K562 (cell line): ENCODE measurements at regions not wholly inside any gene's neighbourhood (a gene's known extent, or its start where the extent isn't known, plus 50 kb on each side); places are given as distances from the start of the nearest gene placed in this dataset.

Experiments
- ARID2 ChIP-seq: fragments of 450-650 bp; IDR thresholded peaks from 2 replicates; pipeline ENCODE4 v1.6.1; 2017; ENCODE audit warnings: antibody characterized with exemption, mild to moderate bottlenecking
- CAMTA2 ChIP-seq: fragments of 250-450 bp; sonication (Bioruptor Pico); conservative IDR thresholded peaks from 2 replicates; pipeline ENCODE4 v1.5.1; 2022
- CBX8 ChIP-seq: fragments of 200-600 bp; sonication (generic); IDR thresholded peaks from 2 replicates; pipeline ENCODE4 v1.6.1; 2012; ENCODE audit warnings: borderline replicate concordance, mixed run types, low read depth, mild to moderate bottlenecking, moderate library complexity, mixed read lengths, low read length, control low read depth, inconsistent platforms; ENCODE audit not compliant: poor library complexity, severe bottlenecking; ENCODE audit errors: extremely low read depth
- CTBP1 ChIP-seq: fragments of 450-650 bp; IDR thresholded peaks from 2 replicates; pipeline ENCODE4 v1.6.1; 2016; ENCODE audit warnings: borderline replicate concordance
- FOXK2 ChIP-seq, 2 experiments: fragments of 450-650 bp; IDR thresholded peaks in 1 of 2; conservative IDR thresholded peaks in 1 of 2; 2 replicates each; pipeline ENCODE4 v1.6.1; 2016; ENCODE audit warnings: low read depth in 2 of 2, mild to moderate bottlenecking in 1 of 2
- HIVEP1 ChIP-seq: fragments of 250-450 bp; sonication (Bioruptor Pico); IDR thresholded peaks from 2 replicates; pipeline ENCODE4 v1.4.0; 2020; ENCODE audit warnings: mild to moderate bottlenecking
- HLTF ChIP-seq: fragments of 450-650 bp; IDR thresholded peaks from 2 replicates; pipeline ENCODE4 v1.6.1; 2016
- MAFK ChIP-seq: IDR thresholded peaks from 2 replicates; pipeline ENCODE4 v1.6.1; 2011; ENCODE audit warnings: low read length, improper control_type of control experiment
- NFATC3 ChIP-seq: fragments of 450-650 bp; IDR thresholded peaks from 2 replicates; pipeline ENCODE4 v1.6.1; 2017; ENCODE audit warnings: mild to moderate bottlenecking
- PHB2 ChIP-seq: fragments of 450-650 bp; IDR thresholded peaks from 2 replicates; pipeline ENCODE4 v1.6.1; 2017; ENCODE audit warnings: low read depth
- PTRF ChIP-seq: fragments of 450-650 bp; IDR thresholded peaks from 2 replicates; pipeline ENCODE4 v1.6.1; 2016; ENCODE audit warnings: mild to moderate bottlenecking, missing genetic modification characterization, missing compliant biosample characterization
- RFX7 ChIP-seq: fragments of 250-450 bp; sonication (Bioruptor Pico); IDR thresholded peaks from 2 replicates; pipeline ENCODE4 v1.5.1; 2021; ENCODE audit warnings: mild to moderate bottlenecking
- ZNF143 ChIP-seq: sonication (generic); formaldehyde crosslinking; IDR thresholded peaks from 2 replicates; pipeline ENCODE4 v1.9.0; 2022; ENCODE audit warnings: mild to moderate bottlenecking, missing genetic modification reagents
- ZNF263 ChIP-seq: sonication (generic); formaldehyde crosslinking; IDR thresholded peaks from 2 replicates; pipeline ENCODE4 v1.8.0; 2022; ENCODE audit warnings: mild to moderate bottlenecking, missing genetic modification reagents, borderline replicate concordance
- ZNF507 ChIP-seq: conservative IDR thresholded peaks from 2 replicates; pipeline ENCODE4 v1.6.1; 2017; ENCODE audit warnings: missing genetic modification characterization, missing compliant biosample characterization
- TF ChIP-seq, protein P1 (sequence below): fragments of 200-800 bp; sonication (Bioruptor generic); IDR thresholded peaks from 2 replicates; pipeline ENCODE4 v1.6.1; 2017; ENCODE audit warnings: missing genetic modification characterization, missing compliant biosample characterization
- TF ChIP-seq, protein P2 (sequence below), 2 experiments: fragments of 200-800 bp in 1 of 2; sonication (Bioruptor generic) in 1 of 2; sonication (generic) in 1 of 2; formaldehyde crosslinking in 1 of 2; IDR thresholded peaks in 1 of 2; conservative IDR thresholded peaks in 1 of 2; 2 replicates each; pipeline versions ENCODE4 v1.5.0 to v1.6.1; 2016 to 2020; ENCODE audit warnings: missing compliant biosample characterization in 1 of 2, missing genetic modification characterization in 1 of 2, missing genetic modification reagents in 1 of 2
- TF ChIP-seq, protein P3 (sequence below): IDR thresholded peaks from 2 replicates; pipeline ENCODE4 v1.6.1; 2011; ENCODE audit not compliant: insufficient read length; ENCODE audit errors: extremely low read depth

DNA sequence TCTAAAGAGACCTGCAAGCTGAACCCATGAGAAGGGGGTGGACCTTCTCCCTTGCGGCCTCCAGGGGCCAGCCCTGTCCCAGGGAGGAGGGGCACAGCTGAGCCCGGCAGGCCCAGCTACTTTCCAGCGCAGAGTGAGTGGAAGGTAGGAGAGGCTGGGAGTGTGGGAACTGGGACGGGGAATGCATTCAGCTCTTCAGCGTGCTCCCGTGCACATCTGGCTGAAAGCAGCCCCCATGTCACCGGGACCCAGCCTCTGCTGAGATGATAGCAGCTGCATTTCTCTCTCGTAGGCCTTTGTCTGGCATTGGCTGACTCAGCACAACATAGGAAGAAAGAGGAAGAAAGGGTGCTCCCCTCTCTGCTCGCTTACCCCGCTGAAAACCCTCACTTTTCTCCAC, 951.5 kb downstream of the TBC1D22A start (continued):
- TF ChIP-seq, protein P1, sequence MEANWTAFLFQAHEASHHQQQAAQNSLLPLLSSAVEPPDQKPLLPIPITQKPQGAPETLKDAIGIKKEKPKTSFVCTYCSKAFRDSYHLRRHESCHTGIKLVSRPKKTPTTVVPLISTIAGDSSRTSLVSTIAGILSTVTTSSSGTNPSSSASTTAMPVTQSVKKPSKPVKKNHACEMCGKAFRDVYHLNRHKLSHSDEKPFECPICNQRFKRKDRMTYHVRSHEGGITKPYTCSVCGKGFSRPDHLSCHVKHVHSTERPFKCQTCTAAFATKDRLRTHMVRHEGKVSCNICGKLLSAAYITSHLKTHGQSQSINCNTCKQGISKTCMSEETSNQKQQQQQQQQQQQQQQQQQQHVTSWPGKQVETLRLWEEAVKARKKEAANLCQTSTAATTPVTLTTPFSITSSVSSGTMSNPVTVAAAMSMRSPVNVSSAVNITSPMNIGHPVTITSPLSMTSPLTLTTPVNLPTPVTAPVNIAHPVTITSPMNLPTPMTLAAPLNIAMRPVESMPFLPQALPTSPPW (CRISPR knock-in tag), result 0 out of 2 replicates have a peak, but pooled peaks have one; percentile 15
- TF ChIP-seq MAFK, result peak; percentile 95
- TF ChIP-seq HLTF, result no peak
- no peak for TF ChIP-seq CTBP1
- TF ChIP-seq, protein P2, sequence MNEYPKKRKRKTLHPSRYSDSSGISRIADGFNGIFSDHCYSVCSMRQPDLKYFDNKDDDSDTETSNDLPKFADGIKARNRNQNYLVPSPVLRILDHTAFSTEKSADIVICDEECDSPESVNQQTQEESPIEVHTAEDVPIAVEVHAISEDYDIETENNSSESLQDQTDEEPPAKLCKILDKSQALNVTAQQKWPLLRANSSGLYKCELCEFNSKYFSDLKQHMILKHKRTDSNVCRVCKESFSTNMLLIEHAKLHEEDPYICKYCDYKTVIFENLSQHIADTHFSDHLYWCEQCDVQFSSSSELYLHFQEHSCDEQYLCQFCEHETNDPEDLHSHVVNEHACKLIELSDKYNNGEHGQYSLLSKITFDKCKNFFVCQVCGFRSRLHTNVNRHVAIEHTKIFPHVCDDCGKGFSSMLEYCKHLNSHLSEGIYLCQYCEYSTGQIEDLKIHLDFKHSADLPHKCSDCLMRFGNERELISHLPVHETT (CRISPR knock-in tag; conservative IDR thresholded peaks at IDR 0.05 in 1 of 2, IDR thresholded peaks at IDR 0.05 in 1 of 2), result no peak
- TF ChIP-seq HIVEP1, result no peak
- TF ChIP-seq RFX7 (CRISPR knock-in tag), result no peak
- no peak for TF ChIP-seq ZNF143 (CRISPR knock-in tag)
- peak; percentile 39; the same call in 1 of the 2 replicates for TF ChIP-seq ZNF263 (CRISPR knock-in tag)
- TF ChIP-seq PTRF (tag), result no peak
- no peak for TF ChIP-seq ARID2
- TF ChIP-seq ZNF507 (tag), result no peak
- TF ChIP-seq NFATC3, result no peak
- TF ChIP-seq PHB2, result no peak
- TF ChIP-seq, protein P3, sequence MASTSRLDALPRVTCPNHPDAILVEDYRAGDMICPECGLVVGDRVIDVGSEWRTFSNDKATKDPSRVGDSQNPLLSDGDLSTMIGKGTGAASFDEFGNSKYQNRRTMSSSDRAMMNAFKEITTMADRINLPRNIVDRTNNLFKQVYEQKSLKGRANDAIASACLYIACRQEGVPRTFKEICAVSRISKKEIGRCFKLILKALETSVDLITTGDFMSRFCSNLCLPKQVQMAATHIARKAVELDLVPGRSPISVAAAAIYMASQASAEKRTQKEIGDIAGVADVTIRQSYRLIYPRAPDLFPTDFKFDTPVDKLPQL, result no peak
- no peak for TF ChIP-seq FOXK2 (conservative IDR thresholded peaks at IDR 0.05 in 1 of 2, IDR thresholded peaks at IDR 0.05 in 1 of 2; ENCODE audit: low read depth in 2 of 2)
- no peak for TF ChIP-seq CAMTA2 (CRISPR knock-in tag)
- no peak for TF ChIP-seq CBX8
